Loucy (cell line): ENCODE measurements at regions not wholly inside any gene's neighbourhood (a gene's known extent, or its start where the extent isn't known, plus 50 kb on each side); places are given as distances from the start of the nearest gene placed in this dataset.

ENCODE experiments used
- H2AFZ ChIP-seq: fragments of 200-600 bp; sonication (generic); 2 replicates; pipeline ENCODE4 v1.6.0; 2016; ENCODE audit warnings: antibody characterized with exemption, mild to moderate bottlenecking, low read length, moderate library complexity
- H3F3A ChIP-seq: fragments of 200-600 bp; 2 replicates; pipeline ENCODE4 v1.6.0; 2016; ENCODE audit warnings: antibody characterized with exemption, low read depth, mild to moderate bottlenecking
- H3K27me3 ChIP-seq: fragments of 200-600 bp; sonication (generic); 2 replicates; pipeline ENCODE4 v1.6.1; 2014; ENCODE audit warnings: low read length, mild to moderate bottlenecking; ENCODE audit not compliant: insufficient read depth, poor library complexity, severe bottlenecking
- H3K36me3 ChIP-seq: fragments of 200-600 bp; sonication (generic); 2 replicates; pipeline ENCODE4 v1.6.1; 2016; ENCODE audit warnings: low read length; ENCODE audit not compliant: insufficient read depth
- H3K4me1 ChIP-seq: fragments of 200-600 bp; sonication (generic); 2 replicates; pipeline ENCODE4 v1.5.1; 2014; ENCODE audit warnings: low read length, mild to moderate bottlenecking; ENCODE audit not compliant: insufficient read depth, poor library complexity, severe bottlenecking
- H3K4me2 ChIP-seq: fragments of 200-600 bp; sonication (generic); 2 replicates; pipeline ENCODE4 v1.6.0; 2014; ENCODE audit warnings: antibody characterized with exemption, low read length, low read depth, mild to moderate bottlenecking; ENCODE audit not compliant: poor library complexity, severe bottlenecking
- H3K4me3 ChIP-seq: fragments of 200-600 bp; sonication (generic); 2 replicates; pipeline ENCODE4 v1.5.1; 2014; ENCODE audit warnings: low read length, mild to moderate bottlenecking, mixed read lengths; ENCODE audit not compliant: poor library complexity, severe bottlenecking
- H3K79me2 ChIP-seq: fragments of 200-600 bp; sonication (generic); 2 replicates; pipeline ENCODE4 v1.6.1; 2014; ENCODE audit warnings: low read length; ENCODE audit not compliant: insufficient read depth
- H3K9ac ChIP-seq: fragments of 200-600 bp; sonication (generic); 2 replicates; pipeline ENCODE4 v1.6.0; 2014; ENCODE audit warnings: mild to moderate bottlenecking, low read depth, low read length, moderate library complexity; ENCODE audit not compliant: poor library complexity, severe bottlenecking
- H3K9me2 ChIP-seq: fragments of 200-600 bp; sonication (generic); replicated peaks from 2 replicates; pipeline ENCODE4 v1.6.1; 2016; ENCODE audit warnings: low read depth, low read length, mixed read lengths
- H3K9me3 ChIP-seq: fragments of 200-600 bp; sonication (generic); 2 replicates; pipeline ENCODE4 v1.6.1; 2014; ENCODE audit warnings: mild to moderate bottlenecking, antibody characterized with exemption, low read length, low read depth; ENCODE audit not compliant: insufficient read depth
- H4K20me1 ChIP-seq: fragments of 200-600 bp; sonication (generic); 2 replicates; pipeline ENCODE4 v1.6.0; 2014; ENCODE audit warnings: antibody characterized with exemption, low read length, mild to moderate bottlenecking; ENCODE audit not compliant: insufficient read depth, poor library complexity, severe bottlenecking
- CTCF ChIP-seq: fragments of 200-600 bp; sonication (generic); conservative IDR thresholded peaks from 2 replicates; pipeline ENCODE4 v1.5.1; 2014; ENCODE audit warnings: mild to moderate bottlenecking, antibody characterized with exemption, low read length
- EZH2phosphoT487 ChIP-seq: fragments of 200-600 bp; IDR thresholded peaks from 2 replicates; pipeline ENCODE4 v1.6.1; 2018; ENCODE audit warnings: antibody characterized with exemption, mild to moderate bottlenecking, moderate library complexity, borderline replicate concordance

- no peaks in the 10 kb centered on the region for H3K27me3 ChIP-seq
- H2AFZ ChIP-seq: no peak overlapping the region
- no peaks in the 10 kb centered on the region for H3K4me1 ChIP-seq
- H3K79me2 ChIP-seq: no peaks in the 10 kb centered on the region
- H3K9me3 ChIP-seq: no peaks in the 10 kb centered on the region
- H3K4me3 ChIP-seq: no peak overlapping the region
- no peak overlapping the region for H3K9ac ChIP-seq
- no peaks in the 10 kb centered on the region for H3F3A ChIP-seq
- no peaks in the 10 kb centered on the region for H3K9me2 ChIP-seq
- peaks cover 12% of the 10 kb centered on the region; the same call in 1 of the 2 replicates for H3K36me3 ChIP-seq
- H3K4me2 ChIP-seq: no peak overlapping the region
- no peaks in the 10 kb centered on the region for H4K20me1 ChIP-seq
- TF ChIP-seq CTCF (no peak), EZH2phosphoT487 (no peak)
Measured at GRCh38 chr22:25465949-25466348, 98.5 kb upstream of the GRK3 start.

DNA sequence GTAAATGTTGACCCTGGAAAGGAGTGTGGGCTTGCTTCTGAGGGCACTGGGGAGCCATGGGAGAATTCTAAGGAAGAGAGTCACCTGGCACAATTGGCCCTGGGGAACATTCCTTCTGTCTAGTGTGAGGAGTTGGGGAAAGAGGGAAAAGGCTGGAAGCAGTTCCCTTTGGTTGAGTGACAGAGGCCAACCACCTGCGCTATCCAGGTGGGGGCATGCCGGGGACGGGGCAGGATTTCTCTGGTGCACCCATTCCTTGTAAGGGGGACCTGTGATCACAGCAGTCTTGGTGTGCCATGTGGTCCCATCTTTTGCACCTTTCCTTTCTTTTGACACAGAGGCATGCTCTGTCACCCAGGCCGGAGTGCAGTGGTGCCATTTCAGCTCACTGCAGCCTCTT lies 92.1 kb upstream of the GRK3 start:
- H3K4me3 ChIP-seq: no peak overlapping the region
- TF ChIP-seq EZH2phosphoT487 (no peak), CTCF (no peak)
- H3K4me2 ChIP-seq: no peak overlapping the region
- peaks cover 8% of the 10 kb centered on the region for H3K4me1 ChIP-seq
- no peaks in the 10 kb centered on the region for H3K79me2 ChIP-seq
- no peaks in the 10 kb centered on the region for H3K9me2 ChIP-seq
- H3K27me3 ChIP-seq: no peaks in the 10 kb centered on the region
- H3K9me3 ChIP-seq: no peaks in the 10 kb centered on the region
- H2AFZ ChIP-seq: no peak overlapping the region
- no peaks in the 10 kb centered on the region for H3K36me3 ChIP-seq
- no peaks in the 10 kb centered on the region for H4K20me1 ChIP-seq
- H3K9ac ChIP-seq: no peak overlapping the region
- H3F3A ChIP-seq: no peaks in the 10 kb centered on the region

- H3K9me2 ChIP-seq: no peaks in the 10 kb centered on the region
- H3K27me3 ChIP-seq: no peaks in the 10 kb centered on the region
- no peak overlapping the region for H2AFZ ChIP-seq
- TF ChIP-seq CTCF (no peak), EZH2phosphoT487 (no peak)
- no peaks in the 10 kb centered on the region for H3K9me3 ChIP-seq
- H3K9ac ChIP-seq: no peak overlapping the region
- no peaks in the 10 kb centered on the region for H3K79me2 ChIP-seq
- H4K20me1 ChIP-seq: no peaks in the 10 kb centered on the region
- peak overlapping the region; percentile 38 for H3K4me2 ChIP-seq
- H3K4me3 ChIP-seq: peak overlapping the region; percentile 20
- no peaks in the 10 kb centered on the region for H3F3A ChIP-seq
- no peaks in the 10 kb centered on the region for H3K36me3 ChIP-seq
- H3K4me1 ChIP-seq: peaks cover 20% of the 10 kb centered on the region
Measured at GRCh38 chr22:25475257-25476022, 89.0 kb upstream of the GRK3 start.
